Body of pancreas (tissue), 4 donors: ENCODE measurements at regions not wholly inside any gene's neighbourhood (a gene's known extent, or its start where the extent isn't known, plus 50 kb on each side); places are given as distances from the start of the nearest gene placed in this dataset.

Experiments used
- POLR2A ChIP-seq, 3 donors: fragments of 450-650 bp; IDR thresholded peaks; one replicate each; pipeline ENCODE4 v1.6.1; 2016; ENCODE audit warnings: antibody characterized with exemption in 3 of 3, mild to moderate bottlenecking in 2 of 3
- TF ChIP-seq, protein P1 (sequence below), 7 experiments: fragments of 450-650 bp in 4 of 7; fragments of 200-600 bp in 3 of 7; sonication (generic) in 3 of 7; IDR thresholded peaks; one replicate each; pipeline ENCODE4 v1.5.1; 2016 to 2019; ENCODE audit warnings: antibody characterized with exemption in 7 of 7

DNA sequence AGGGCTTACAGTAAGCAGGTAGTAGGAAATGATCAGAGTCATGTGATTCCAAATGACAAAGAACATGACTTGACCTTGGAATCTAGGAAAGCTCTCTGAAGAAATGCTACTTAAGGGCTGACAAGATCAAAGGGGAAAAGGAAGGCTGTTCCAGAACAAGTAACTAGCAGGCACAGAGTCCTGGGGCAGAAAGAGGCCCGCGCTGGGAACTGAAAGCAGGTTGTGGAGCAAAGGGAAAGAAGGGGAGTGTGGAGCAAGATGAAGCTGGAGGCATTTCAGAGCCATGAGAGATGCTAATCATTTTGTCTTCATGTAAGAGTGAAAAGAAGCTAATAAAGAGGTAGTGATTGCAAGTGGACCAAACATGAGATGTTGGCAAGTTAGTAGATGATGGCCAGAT lies 397.5 kb downstream of the DTWD2 start:
- TF ChIP-seq, protein P1, sequence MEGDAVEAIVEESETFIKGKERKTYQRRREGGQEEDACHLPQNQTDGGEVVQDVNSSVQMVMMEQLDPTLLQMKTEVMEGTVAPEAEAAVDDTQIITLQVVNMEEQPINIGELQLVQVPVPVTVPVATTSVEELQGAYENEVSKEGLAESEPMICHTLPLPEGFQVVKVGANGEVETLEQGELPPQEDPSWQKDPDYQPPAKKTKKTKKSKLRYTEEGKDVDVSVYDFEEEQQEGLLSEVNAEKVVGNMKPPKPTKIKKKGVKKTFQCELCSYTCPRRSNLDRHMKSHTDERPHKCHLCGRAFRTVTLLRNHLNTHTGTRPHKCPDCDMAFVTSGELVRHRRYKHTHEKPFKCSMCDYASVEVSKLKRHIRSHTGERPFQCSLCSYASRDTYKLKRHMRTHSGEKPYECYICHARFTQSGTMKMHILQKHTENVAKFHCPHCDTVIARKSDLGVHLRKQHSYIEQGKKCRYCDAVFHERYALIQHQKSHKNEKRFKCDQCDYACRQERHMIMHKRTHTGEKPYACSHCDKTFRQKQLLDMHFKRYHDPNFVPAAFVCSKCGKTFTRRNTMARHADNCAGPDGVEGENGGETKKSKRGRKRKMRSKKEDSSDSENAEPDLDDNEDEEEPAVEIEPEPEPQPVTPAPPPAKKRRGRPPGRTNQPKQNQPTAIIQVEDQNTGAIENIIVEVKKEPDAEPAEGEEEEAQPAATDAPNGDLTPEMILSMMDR (IDR thresholded peaks at IDR 0.05): no peak
- TF ChIP-seq POLR2A (IDR thresholded peaks at IDR 0.05): no peak
